ENCODE measurements at regions not wholly inside any gene's neighbourhood (a gene's known extent, or its start where the extent isn't known, plus 50 kb on each side); places are given as distances from the start of the nearest gene placed in this dataset.

DNA sequence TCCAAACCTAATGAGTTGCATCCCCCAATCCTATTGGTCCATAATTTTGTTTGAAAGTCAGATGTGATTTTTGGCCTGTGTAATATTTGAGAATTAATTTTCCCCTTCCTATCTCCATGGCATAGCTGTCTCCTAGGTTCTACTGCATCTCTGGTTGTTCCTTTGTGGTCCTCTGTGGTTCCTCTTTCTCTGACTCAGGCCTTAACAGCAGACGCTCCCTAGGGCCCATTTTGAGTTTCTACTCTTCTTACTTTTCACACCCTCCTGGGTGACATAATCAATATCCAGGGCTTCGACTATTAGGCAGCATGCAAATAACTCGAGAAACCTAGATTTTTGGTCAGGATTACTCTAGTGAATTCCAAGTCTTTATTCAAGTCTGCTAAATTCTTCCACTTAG lies 160.7 kb downstream of the RFC3 start (continued):
- TF ChIP-seq, protein P1, sequence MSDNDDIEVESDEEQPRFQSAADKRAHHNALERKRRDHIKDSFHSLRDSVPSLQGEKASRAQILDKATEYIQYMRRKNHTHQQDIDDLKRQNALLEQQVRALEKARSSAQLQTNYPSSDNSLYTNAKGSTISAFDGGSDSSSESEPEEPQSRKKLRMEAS (IDR thresholded peaks at IDR 0.05) = no peak
- TF ChIP-seq POLR2AphosphoS5 (IDR thresholded peaks at IDR 0.05; ENCODE audit: low read depth, low read length) (no peak), ZFX (IDR thresholded peaks at IDR 0.05) (no peak), SRF (IDR thresholded peaks at IDR 0.05; ENCODE audit: low read depth) (no peak), FOSL1 (IDR thresholded peaks at IDR 0.05; ENCODE audit: low read depth) (no peak)

DNA sequence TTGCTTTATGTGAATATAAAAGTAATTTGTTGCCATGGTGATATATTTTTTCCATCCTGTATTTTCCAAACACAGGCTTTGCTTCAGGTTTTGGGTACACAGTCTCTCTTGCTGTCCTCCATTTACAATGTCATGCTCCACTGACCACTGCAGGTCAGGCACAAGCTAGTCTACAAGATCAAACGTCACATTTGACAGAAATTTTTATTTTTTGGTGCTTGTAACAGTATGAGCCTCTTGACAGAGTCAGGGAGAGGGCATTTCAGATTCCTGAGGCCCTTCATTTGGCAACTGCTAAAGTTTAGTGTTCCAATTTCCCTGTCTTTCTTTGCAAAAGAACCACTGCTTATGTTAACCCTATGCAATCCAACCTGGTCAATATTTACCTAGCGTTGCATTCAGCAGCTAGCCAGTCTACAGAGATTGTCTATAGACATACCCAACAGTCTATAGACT lies 175.0 kb downstream of the RFC3 start:
- Histone ChIP-seq H3K27me3 (ENCODE audit: insufficient read depth, low read length) (no peaks in the 10 kb centered on the region), H3K36me3 (ENCODE audit: control insufficient read depth in 1 of 2, insufficient read depth in 2 of 2, low read length in 2 of 2) (no peaks in the 10 kb centered on the region), H2AFZ (ENCODE audit: low read depth, low read length, poor library complexity, severe bottlenecking) (no peak overlapping the region), H3K79me2 (ENCODE audit: insufficient read depth, low read length) (no peaks in the 10 kb centered on the region), H4K20me1 (ENCODE audit: insufficient read depth) (no peaks in the 10 kb centered on the region), H3K27ac (ENCODE audit: low read depth, low read length) (no peak overlapping the region), H3K9ac (ENCODE audit: low read length) (no peak overlapping the region), H3K4me1 (ENCODE audit: control insufficient read depth in 1 of 2, insufficient read depth in 2 of 2, low read length in 2 of 2) (no peaks in the 10 kb centered on the region), H3K4me2 (ENCODE audit: low read length) (no peak overlapping the region), H3K9me3 (ENCODE audit: control insufficient read depth in 1 of 2, insufficient read depth in 1 of 2, low read depth in 1 of 2, low read length in 2 of 2) (no peaks in the 10 kb centered on the region), H3K9me2 (ENCODE audit: insufficient read depth) (no peaks in the 10 kb centered on the region), H3K4me3 (replicated peaks in 1 of 2; ENCODE audit: low read depth in 1 of 2, low read length in 2 of 2) (no peak overlapping the region)
- BruUV-seq (replicated peaks) = no TSS peak
- ChIA-PET CTCF (no interaction called here), POLR2A (no interaction called here), RAD21 (ENCODE audit: low non-redundant PET in 1 of 2, low total read pairs in 2 of 2, uncharacterized antibody in 2 of 2, unreplicated experiment in 2 of 2) (no interaction called here)
- DNase-seq (ENCODE audit: low read depth, low spot score) (no peak), ATAC-seq (no peak)
- intact Hi-C loops (cut with micrococcal nuclease) = no loop called here
- no peak for TF ChIP-seq YY1 (IDR thresholded peaks at IDR 0.05; ENCODE audit: extremely low read depth, insufficient replicate concordance, low read depth, low read length)
- TF ChIP-seq, protein P2, sequence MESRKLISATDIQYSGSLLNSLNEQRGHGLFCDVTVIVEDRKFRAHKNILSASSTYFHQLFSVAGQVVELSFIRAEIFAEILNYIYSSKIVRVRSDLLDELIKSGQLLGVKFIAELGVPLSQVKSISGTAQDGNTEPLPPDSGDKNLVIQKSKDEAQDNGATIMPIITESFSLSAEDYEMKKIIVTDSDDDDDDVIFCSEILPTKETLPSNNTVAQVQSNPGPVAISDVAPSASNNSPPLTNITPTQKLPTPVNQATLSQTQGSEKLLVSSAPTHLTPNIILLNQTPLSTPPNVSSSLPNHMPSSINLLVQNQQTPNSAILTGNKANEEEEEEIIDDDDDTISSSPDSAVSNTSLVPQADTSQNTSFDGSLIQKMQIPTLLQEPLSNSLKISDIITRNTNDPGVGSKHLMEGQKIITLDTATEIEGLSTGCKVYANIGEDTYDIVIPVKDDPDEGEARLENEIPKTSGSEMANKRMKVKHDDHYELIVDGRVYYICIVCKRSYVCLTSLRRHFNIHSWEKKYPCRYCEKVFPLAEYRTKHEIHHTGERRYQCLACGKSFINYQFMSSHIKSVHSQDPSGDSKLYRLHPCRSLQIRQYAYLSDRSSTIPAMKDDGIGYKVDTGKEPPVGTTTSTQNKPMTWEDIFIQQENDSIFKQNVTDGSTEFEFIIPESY (IDR thresholded peaks at IDR 0.05; ENCODE audit: extremely low read depth, insufficient replicate concordance, low read length) = no peak
- TF ChIP-seq, protein P3, sequence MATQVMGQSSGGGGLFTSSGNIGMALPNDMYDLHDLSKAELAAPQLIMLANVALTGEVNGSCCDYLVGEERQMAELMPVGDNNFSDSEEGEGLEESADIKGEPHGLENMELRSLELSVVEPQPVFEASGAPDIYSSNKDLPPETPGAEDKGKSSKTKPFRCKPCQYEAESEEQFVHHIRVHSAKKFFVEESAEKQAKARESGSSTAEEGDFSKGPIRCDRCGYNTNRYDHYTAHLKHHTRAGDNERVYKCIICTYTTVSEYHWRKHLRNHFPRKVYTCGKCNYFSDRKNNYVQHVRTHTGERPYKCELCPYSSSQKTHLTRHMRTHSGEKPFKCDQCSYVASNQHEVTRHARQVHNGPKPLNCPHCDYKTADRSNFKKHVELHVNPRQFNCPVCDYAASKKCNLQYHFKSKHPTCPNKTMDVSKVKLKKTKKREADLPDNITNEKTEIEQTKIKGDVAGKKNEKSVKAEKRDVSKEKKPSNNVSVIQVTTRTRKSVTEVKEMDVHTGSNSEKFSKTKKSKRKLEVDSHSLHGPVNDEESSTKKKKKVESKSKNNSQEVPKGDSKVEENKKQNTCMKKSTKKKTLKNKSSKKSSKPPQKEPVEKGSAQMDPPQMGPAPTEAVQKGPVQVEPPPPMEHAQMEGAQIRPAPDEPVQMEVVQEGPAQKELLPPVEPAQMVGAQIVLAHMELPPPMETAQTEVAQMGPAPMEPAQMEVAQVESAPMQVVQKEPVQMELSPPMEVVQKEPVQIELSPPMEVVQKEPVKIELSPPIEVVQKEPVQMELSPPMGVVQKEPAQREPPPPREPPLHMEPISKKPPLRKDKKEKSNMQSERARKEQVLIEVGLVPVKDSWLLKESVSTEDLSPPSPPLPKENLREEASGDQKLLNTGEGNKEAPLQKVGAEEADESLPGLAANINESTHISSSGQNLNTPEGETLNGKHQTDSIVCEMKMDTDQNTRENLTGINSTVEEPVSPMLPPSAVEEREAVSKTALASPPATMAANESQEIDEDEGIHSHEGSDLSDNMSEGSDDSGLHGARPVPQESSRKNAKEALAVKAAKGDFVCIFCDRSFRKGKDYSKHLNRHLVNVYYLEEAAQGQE (IDR thresholded peaks at IDR 0.05; ENCODE audit: low read depth) = no peak
- TF ChIP-seq CEBPB (IDR thresholded peaks at IDR 0.05; ENCODE audit: low read depth) = no peak
- TF ChIP-seq JUND (IDR thresholded peaks at IDR 0.05) = no peak
- TF ChIP-seq POLR2AphosphoS5 (IDR thresholded peaks at IDR 0.05; ENCODE audit: low read depth, low read length) = no peak
- TF ChIP-seq SP1 (IDR thresholded peaks at IDR 0.05; ENCODE audit: low read depth) = no peak
- TF ChIP-seq RAD21 (IDR thresholded peaks at IDR 0.05; ENCODE audit: low read depth) = no peak
- no peak for TF ChIP-seq ZNF274 (IDR thresholded peaks at IDR 0.05; ENCODE audit: low read depth, low read length)
- TF ChIP-seq SIN3A (IDR thresholded peaks at IDR 0.05; ENCODE audit: low read depth) = no peak
- no peak for TF ChIP-seq ELF1 (IDR thresholded peaks at IDR 0.05; ENCODE audit: borderline replicate concordance, low read depth)
- TF ChIP-seq SRF (IDR thresholded peaks at IDR 0.05; ENCODE audit: low read depth) = no peak
- TF ChIP-seq EZH2 (IDR thresholded peaks at IDR 0.05) = no peak
- no peak for TF ChIP-seq POLR2A (IDR thresholded peaks at IDR 0.05; ENCODE audit: borderline replicate concordance, extremely low read depth, insufficient read depth, insufficient read length)
- no peak for TF ChIP-seq FOSL1 (IDR thresholded peaks at IDR 0.05; ENCODE audit: low read depth)
- TF ChIP-seq, protein P4, sequence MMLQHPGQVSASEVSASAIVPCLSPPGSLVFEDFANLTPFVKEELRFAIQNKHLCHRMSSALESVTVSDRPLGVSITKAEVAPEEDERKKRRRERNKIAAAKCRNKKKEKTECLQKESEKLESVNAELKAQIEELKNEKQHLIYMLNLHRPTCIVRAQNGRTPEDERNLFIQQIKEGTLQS (IDR thresholded peaks at IDR 0.05) = no peak
